H1 (cell line): ENCODE measurements at regions not wholly inside any gene's neighbourhood (a gene's known extent, or its start where the extent isn't known, plus 50 kb on each side); places are given as distances from the start of the nearest gene placed in this dataset.

Source experiments
- JUND ChIP-seq: IDR thresholded peaks from 2 replicates; pipeline ENCODE4 v1.6.1; 2011; ENCODE audit warnings: mild to moderate bottlenecking, improper control_type of control experiment, low read length
- RFX5 ChIP-seq: IDR thresholded peaks from 2 replicates; pipeline ENCODE4 v1.6.1; 2011; ENCODE audit warnings: low read depth, low read length, improper control_type of control experiment, borderline replicate concordance
- SP2 ChIP-seq: IDR thresholded peaks from 2 replicates; pipeline ENCODE4 v1.6.1; 2012; ENCODE audit warnings: mild to moderate bottlenecking, low read length, inconsistent platforms
- SUZ12 ChIP-seq: fragments of 200-600 bp; sonication (generic); IDR thresholded peaks from 2 replicates; pipeline ENCODE4 v1.6.1; 2012; ENCODE audit warnings: mild to moderate bottlenecking, inconsistent platforms, low read length, moderate library complexity, mixed read lengths

DNA sequence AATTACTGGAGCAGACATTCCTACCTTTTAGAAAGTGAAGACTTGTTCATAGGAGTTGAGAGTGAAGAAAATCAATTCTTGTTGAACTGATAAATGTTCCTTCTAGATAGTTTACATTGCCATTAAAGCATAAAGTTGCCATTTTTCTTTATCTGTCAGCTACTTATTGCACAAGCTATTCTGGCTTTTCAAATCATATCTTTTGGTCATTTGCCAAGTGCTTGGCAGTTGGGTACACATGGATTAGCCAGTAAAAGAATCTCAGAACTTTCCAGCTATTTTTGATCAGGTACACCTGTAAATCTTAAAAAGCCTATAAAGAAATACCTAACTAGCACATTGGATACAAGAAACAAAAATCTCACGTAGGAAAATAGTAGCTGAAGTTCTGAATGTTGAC is 56.4 kb upstream of the PNPLA4 start (continued):
- no peak for TF ChIP-seq RFX5
- no peak for TF ChIP-seq JUND
- no peak for TF ChIP-seq SUZ12
- no peak for TF ChIP-seq SP2
- TF ChIP-seq, all 59 proteins: peak for 0
